ENCODE measurements at regions not wholly inside any gene's neighbourhood (a gene's known extent, or its start where the extent isn't known, plus 50 kb on each side); places are given as distances from the start of the nearest gene placed in this dataset.

GRCh38 chr5:60376860-60377259, 323.1 kb downstream of the DEPDC1B start:
- no peak for DNase-seq
- ATAC-seq (ENCODE audit: low read depth): no peak
- Histone ChIP-seq H4K20me1 (ENCODE audit: insufficient read depth, low read length) (no peaks in the 10 kb centered on the region), H2BK15ac (ENCODE audit: low read depth, low read length) (no peak overlapping the region), H3K9me1 (ENCODE audit: insufficient read depth, low read length) (no peaks in the 10 kb centered on the region), H3K9ac (ENCODE audit: low read depth, low read length) (no peak overlapping the region), H4K8ac (ENCODE audit: low read depth in 2 of 2, low read length in 2 of 2) (no peak overlapping the region), H2AK9ac (replicated peaks; ENCODE audit: low read depth, low read length, poor library complexity) (no peak overlapping the region), H2BK20ac (ENCODE audit: low read depth, low read length) (no peak overlapping the region), H3K4ac (ENCODE audit: low read depth, low read length) (no peak overlapping the region), H3K56ac (ENCODE audit: extremely low read depth, insufficient read depth, low read length) (no peak overlapping the region), H3K27ac (ENCODE audit: insufficient read depth, low read length) (no peak overlapping the region), H2AFZ (replicated peaks; ENCODE audit: low read length, poor library complexity) (no peak overlapping the region), H3K18ac (ENCODE audit: low read depth, low read length) (no peak overlapping the region), H2BK120ac (ENCODE audit: low read depth, low read length) (no peak overlapping the region), H3K4me1 (ENCODE audit: control insufficient read depth, insufficient read depth, low read length) (no peaks in the 10 kb centered on the region), H2AK5ac (ENCODE audit: low read depth, low read length) (no peak overlapping the region), H3K14ac (replicated peaks; ENCODE audit: low read depth, low read length) (no peak overlapping the region), H4K91ac (ENCODE audit: insufficient read depth, low read depth, low read length) (no peak overlapping the region), H4K5ac (ENCODE audit: low read depth, low read length) (no peak overlapping the region), H3K9me3 (ENCODE audit: control insufficient read depth, insufficient read depth, low read length) (no peaks in the 10 kb centered on the region), H2BK5ac (ENCODE audit: low read depth, low read length, poor library complexity, severe bottlenecking) (no peak overlapping the region), H3K23ac (ENCODE audit: low read depth, low read length) (no peak overlapping the region), H3K36me3 (ENCODE audit: control insufficient read depth, insufficient read depth, low read length) (no peaks in the 10 kb centered on the region), H3K79me1 (ENCODE audit: low read depth in 1 of 2, low read length in 2 of 2) (no peaks in the 10 kb centered on the region), H3K4me2 (ENCODE audit: low read depth, low read length) (no peak overlapping the region), H3K27me3 (ENCODE audit: control insufficient read depth, insufficient read depth, low read length) (no peaks in the 10 kb centered on the region), H3K4me3 (ENCODE audit: insufficient read depth, low read depth, low read length) (no peak overlapping the region)
- dilution Hi-C loops (cut with HindIII; ENCODE audit: low sequenced_read_pairs, unreplicated experiment) (no loop called here), in situ Hi-C loops (cut with MboI; ENCODE audit: low sequenced_read_pairs) (loop anchor here (25.0 kb wide), 1 partner anchor 565 kb away; no protein-coding TSS in a partner anchor), intact Hi-C loops (cut with micrococcal nuclease) (no loop called here)
- no TSS peak for BruUV-seq (replicated peaks)
- TF ChIP-seq RCOR1 (IDR thresholded peaks at IDR 0.05; ENCODE audit: insufficient replicate concordance, low read length): no peak
- no peak for TF ChIP-seq BHLHE40 (IDR thresholded peaks at IDR 0.05; ENCODE audit: low read depth, low read length)
- no peak for TF ChIP-seq CHD1 (IDR thresholded peaks at IDR 0.05; ENCODE audit: low read depth, low read length)
- no CpG with 5 or more reads among the region's 4 CpGs for WGBS, 2 experiments (ENCODE audit: extremely low coverage in 2 of 2, insufficient read length in 1 of 2)
- CTCF ChIA-PET: no interaction called here
- POLR2A ChIA-PET (ENCODE audit: unreplicated experiment): no interaction called here
